B cell (primary cell): ENCODE measurements at regions not wholly inside any gene's neighbourhood (a gene's known extent, or its start where the extent isn't known, plus 50 kb on each side); places are given as distances from the start of the nearest gene placed in this dataset.

Experiments
- EZH2 ChIP-seq: IDR thresholded peaks from 2 replicates; pipeline ENCODE4 v1.6.1; 2012; ENCODE audit warnings: borderline replicate concordance, low read depth, mild to moderate bottlenecking, moderate library complexity, low read length; ENCODE audit not compliant: insufficient read depth, poor library complexity, severe bottlenecking
- TF ChIP-seq, protein P1 (sequence below): fragments of 200-600 bp; IDR thresholded peaks from one replicate; pipeline ENCODE4 v1.8.0; 2022; ENCODE audit warnings: antibody characterized with exemption, mild to moderate bottlenecking

DNA sequence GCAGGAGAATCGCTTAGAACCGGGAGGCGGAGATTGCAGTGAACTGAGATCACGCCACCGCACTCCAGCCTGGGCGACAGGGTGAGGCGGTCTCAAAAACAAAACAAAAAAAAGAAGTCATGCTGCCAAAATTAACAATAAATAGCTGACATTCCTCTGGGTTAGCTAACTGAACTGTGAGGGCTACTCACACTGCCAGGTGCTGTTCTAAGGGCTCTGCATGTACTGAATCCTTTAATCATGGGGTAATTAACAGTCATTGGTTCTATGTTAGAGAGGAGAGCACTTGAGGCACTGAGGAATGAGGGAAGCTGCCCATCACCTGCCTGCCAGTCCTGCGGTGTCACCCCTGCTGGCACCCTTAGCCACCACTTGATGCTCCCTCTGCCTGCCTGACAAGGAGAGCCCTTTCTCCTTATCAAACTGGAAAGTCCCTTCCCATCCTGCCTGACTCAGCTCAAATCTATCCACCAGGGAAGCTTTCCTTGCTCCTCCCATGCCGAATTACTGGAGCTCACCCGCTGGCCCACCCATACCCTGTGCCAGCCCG lies 73.0 kb upstream of the RIOK3 start:
- TF ChIP-seq EZH2, result no peak
- TF ChIP-seq, protein P1, sequence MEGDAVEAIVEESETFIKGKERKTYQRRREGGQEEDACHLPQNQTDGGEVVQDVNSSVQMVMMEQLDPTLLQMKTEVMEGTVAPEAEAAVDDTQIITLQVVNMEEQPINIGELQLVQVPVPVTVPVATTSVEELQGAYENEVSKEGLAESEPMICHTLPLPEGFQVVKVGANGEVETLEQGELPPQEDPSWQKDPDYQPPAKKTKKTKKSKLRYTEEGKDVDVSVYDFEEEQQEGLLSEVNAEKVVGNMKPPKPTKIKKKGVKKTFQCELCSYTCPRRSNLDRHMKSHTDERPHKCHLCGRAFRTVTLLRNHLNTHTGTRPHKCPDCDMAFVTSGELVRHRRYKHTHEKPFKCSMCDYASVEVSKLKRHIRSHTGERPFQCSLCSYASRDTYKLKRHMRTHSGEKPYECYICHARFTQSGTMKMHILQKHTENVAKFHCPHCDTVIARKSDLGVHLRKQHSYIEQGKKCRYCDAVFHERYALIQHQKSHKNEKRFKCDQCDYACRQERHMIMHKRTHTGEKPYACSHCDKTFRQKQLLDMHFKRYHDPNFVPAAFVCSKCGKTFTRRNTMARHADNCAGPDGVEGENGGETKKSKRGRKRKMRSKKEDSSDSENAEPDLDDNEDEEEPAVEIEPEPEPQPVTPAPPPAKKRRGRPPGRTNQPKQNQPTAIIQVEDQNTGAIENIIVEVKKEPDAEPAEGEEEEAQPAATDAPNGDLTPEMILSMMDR, result no peak
